Natural killer cell (primary cell): ENCODE measurements at regions not wholly inside any gene's neighbourhood (a gene's known extent, or its start where the extent isn't known, plus 50 kb on each side); places are given as distances from the start of the nearest gene placed in this dataset.

Experiments
- ATAC-seq, 3 donors: fragments of 150-1000 bp in 2 of 3; fragments of 200-7000 bp in 1 of 3; cut with Tn5 transposase; 1 replicate in 1 of 3; 2 replicates in 2 of 3; pipeline ENCODE4 v1.10.0; 2021; ENCODE audit warnings: mild to moderate bottlenecking in 2 of 3, moderate library complexity in 2 of 3
- DNase-seq, 2 donors: peaks; one replicate each; pipeline versions ENCODE4 v3.0.0 to v3.0.0-alpha.2; 2013 to 2021; ENCODE audit warnings: mixed read lengths in 1 of 2
- H3K27ac ChIP-seq: one replicate; pipeline ENCODE4 v1.5.1; 2013; ENCODE audit warnings: mild to moderate bottlenecking, low read length
- H3K27me3 ChIP-seq: one replicate; pipeline ENCODE4 v1.6.1; 2013; ENCODE audit warnings: low read length; ENCODE audit not compliant: control insufficient read depth, insufficient read depth
- H3K36me3 ChIP-seq: one replicate; pipeline ENCODE4 v1.6.1; 2013; ENCODE audit warnings: low read length; ENCODE audit not compliant: control insufficient read depth, insufficient read depth
- H3K4me1 ChIP-seq: one replicate; pipeline ENCODE4 v1.6.1; 2013; ENCODE audit warnings: low read length; ENCODE audit not compliant: control insufficient read depth, insufficient read depth
- H3K4me3 ChIP-seq: one replicate; pipeline ENCODE4 v1.5.1; 2013; ENCODE audit warnings: low read length
- H3K9me3 ChIP-seq: one replicate; pipeline ENCODE4 v1.6.1; 2013; ENCODE audit warnings: low read length; ENCODE audit not compliant: control insufficient read depth, insufficient read depth
- H3K27ac Mint-ChIP-seq, 2 donors: one replicate each; pipeline ENCODE4 v1.8.0; 2022; ENCODE audit warnings: mild to moderate bottlenecking in 2 of 2, mixed read lengths in 2 of 2, moderate library complexity in 1 of 2
- H3K27me3 Mint-ChIP-seq, 2 donors: one replicate each; pipeline ENCODE4 v1.8.0; 2022; ENCODE audit warnings: low read depth in 2 of 2, mixed read lengths in 2 of 2
- H3K36me3 Mint-ChIP-seq: one replicate; pipeline ENCODE4 v1.8.0; 2022; ENCODE audit warnings: mixed read lengths
- H3K4me1 Mint-ChIP-seq, 2 donors: one replicate each; pipeline ENCODE4 v1.8.0; 2022; ENCODE audit warnings: mixed read lengths in 2 of 2
- H3K4me3 Mint-ChIP-seq: one replicate; pipeline ENCODE4 v1.8.0; 2022; ENCODE audit warnings: mild to moderate bottlenecking, moderate library complexity, mixed read lengths
- H3K9me3 Mint-ChIP-seq, 2 donors: one replicate each; pipeline ENCODE4 v1.8.0; 2022; ENCODE audit warnings: mixed read lengths in 2 of 2
- WGBS: methylation state at CpG from one replicate; pipeline ENCODE4 v1.1.7; 2013; ENCODE audit warnings: missing lambda C conversion rate; ENCODE audit not compliant: insufficient coverage; 5-methylcytosine and 5-hydroxymethylcytosine counted together
- intact Hi-C: fragments of 100-400 bp; cut with micrococcal nuclease; formaldehyde crosslinking; loops from one replicate; pipeline ENCODE4 v1.14.2; 2022
- TF ChIP-seq, protein P1 (sequence below): fragments of 200-600 bp; IDR thresholded peaks from one replicate; pipeline ENCODE4 v1.8.0; 2022; ENCODE audit warnings: antibody characterized with exemption

DNA sequence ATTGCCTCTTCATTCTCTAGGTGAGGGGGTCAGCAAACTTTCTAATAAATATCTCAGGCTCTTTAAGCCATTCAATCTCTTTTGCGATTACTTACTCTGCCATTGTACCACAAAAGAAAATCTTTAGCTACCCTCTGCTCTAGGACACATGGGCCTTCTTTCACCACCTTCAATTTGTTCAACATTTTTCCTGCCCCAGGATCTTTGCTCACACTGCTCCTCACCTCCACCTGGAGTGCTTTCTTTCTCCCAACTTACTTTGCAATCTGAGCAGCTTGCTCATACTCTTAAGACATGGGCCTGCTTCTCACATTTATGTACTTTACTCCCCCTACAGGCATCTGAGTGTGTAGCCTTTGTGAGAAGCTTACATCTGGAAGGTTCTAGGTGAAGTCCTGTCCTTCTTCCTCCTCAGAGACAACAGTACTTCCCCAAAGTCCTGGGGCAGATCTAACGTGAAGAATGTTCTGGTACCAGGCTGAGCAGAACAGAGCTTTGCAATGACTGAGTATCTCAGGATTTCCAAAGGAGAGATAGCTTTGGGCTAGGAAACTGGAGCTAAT lies 55.0 kb upstream of the PRDM5 start:
- 53% methylated on average over 2 of the region's 2 CpGs for WGBS
- Histone ChIP-seq H3K27ac (no peak overlapping the region), H3K27me3 (no peaks in the 10 kb centered on the region), H3K36me3 (no peaks in the 10 kb centered on the region), H3K4me1 (no peaks in the 10 kb centered on the region), H3K9me3 (no peaks in the 10 kb centered on the region), H3K4me3 (no peak overlapping the region)
- Mint-ChIP-seq H3K4me1 (no peaks in the 10 kb centered on the region), H3K4me3 (no peak overlapping the region), H3K27me3 (peaks cover 0 to 2% of the 10 kb centered on the region in 2 donors), H3K9me3 (no peaks in the 10 kb centered on the region), H3K36me3 (no peaks in the 10 kb centered on the region), H3K27ac (no peak overlapping the region)
- ATAC-seq (no peak), DNase-seq (peak in 1 of 2 donors; percentile 45)
- intact Hi-C loops: no loop called here
- TF ChIP-seq, protein P1, sequence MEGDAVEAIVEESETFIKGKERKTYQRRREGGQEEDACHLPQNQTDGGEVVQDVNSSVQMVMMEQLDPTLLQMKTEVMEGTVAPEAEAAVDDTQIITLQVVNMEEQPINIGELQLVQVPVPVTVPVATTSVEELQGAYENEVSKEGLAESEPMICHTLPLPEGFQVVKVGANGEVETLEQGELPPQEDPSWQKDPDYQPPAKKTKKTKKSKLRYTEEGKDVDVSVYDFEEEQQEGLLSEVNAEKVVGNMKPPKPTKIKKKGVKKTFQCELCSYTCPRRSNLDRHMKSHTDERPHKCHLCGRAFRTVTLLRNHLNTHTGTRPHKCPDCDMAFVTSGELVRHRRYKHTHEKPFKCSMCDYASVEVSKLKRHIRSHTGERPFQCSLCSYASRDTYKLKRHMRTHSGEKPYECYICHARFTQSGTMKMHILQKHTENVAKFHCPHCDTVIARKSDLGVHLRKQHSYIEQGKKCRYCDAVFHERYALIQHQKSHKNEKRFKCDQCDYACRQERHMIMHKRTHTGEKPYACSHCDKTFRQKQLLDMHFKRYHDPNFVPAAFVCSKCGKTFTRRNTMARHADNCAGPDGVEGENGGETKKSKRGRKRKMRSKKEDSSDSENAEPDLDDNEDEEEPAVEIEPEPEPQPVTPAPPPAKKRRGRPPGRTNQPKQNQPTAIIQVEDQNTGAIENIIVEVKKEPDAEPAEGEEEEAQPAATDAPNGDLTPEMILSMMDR: no peak

DNA sequence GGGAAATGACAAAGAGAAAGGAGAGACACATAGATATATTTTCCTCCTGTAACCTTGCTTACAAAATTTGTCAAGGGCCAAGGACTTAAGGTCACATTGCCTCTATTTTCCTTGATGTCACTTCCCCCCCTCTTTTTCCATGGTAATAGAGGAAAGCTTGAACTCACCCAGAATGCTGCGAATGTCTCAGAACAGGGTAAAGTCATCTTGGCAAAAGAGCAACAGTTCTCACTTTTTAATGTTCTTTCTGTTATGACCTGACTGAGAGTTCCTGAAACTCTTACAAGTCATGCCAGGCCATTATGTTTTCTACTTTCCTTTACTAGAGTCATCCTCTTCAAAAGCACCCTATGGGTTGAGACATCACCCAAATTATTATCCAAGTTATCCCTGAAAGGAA lies 50.7 kb upstream of the PRDM5 start:
- H3K27ac Mint-ChIP-seq: no peak overlapping the region
- Histone ChIP-seq H3K9me3 (no peaks in the 10 kb centered on the region), H3K4me1 (no peaks in the 10 kb centered on the region), H3K27me3 (no peaks in the 10 kb centered on the region), H3K27ac (no peak overlapping the region), H3K4me3 (no peak overlapping the region), H3K36me3 (no peaks in the 10 kb centered on the region)
- intact Hi-C loops: no loop called here
- no peaks in the 10 kb centered on the region for H3K4me1 Mint-ChIP-seq
- ATAC-seq: no peak
- H3K4me3 Mint-ChIP-seq: no peak overlapping the region
- H3K27me3 Mint-ChIP-seq: peaks cover 0 to 3% of the 10 kb centered on the region in 2 donors
- no peaks in the 10 kb centered on the region for H3K36me3 Mint-ChIP-seq
- WGBS: 93% methylated on average over 1 of the region's 1 CpG
- H3K9me3 Mint-ChIP-seq: peaks cover 0 to 2% of the 10 kb centered on the region in 2 donors
- no peak for DNase-seq
- TF ChIP-seq, protein P1: no peak
